Stromal cell of bone marrow (primary cell): ENCODE measurements at regions not wholly inside any gene's neighbourhood (a gene's known extent, or its start where the extent isn't known, plus 50 kb on each side); places are given as distances from the start of the nearest gene placed in this dataset.

Experiments
- DNase-seq: peaks from one replicate; pipeline ENCODE4 v3.0.0-alpha.2; 2012; ENCODE audit warnings: low read depth

- DNase-seq, result no peak
These were observed 110.2 kb upstream of the NLRP1 start for GRCh38 chr17:5694551-5694950.

- no peak for DNase-seq
These were observed 111.2 kb upstream of the NLRP1 start for GRCh38 chr17:5695480-5695879.

- no peak for DNase-seq
These were observed 114.7 kb upstream of the NLRP1 start for GRCh38 chr17:5698959-5699358.

- DNase-seq, result no peak
These were observed 115.5 kb upstream of the NLRP1 start for GRCh38 chr17:5699814-5700213.

- no peak for DNase-seq
These were observed 116.4 kb upstream of the NLRP1 start for GRCh38 chr17:5700745-5701144.

- DNase-seq, result no peak
These were observed 117.1 kb upstream of the NLRP1 start for GRCh38 chr17:5701381-5701780.

GRCh38 chr17:5702951-5703510, 118.7 kb upstream of the NLRP1 start:
- no peak for DNase-seq

DNA sequence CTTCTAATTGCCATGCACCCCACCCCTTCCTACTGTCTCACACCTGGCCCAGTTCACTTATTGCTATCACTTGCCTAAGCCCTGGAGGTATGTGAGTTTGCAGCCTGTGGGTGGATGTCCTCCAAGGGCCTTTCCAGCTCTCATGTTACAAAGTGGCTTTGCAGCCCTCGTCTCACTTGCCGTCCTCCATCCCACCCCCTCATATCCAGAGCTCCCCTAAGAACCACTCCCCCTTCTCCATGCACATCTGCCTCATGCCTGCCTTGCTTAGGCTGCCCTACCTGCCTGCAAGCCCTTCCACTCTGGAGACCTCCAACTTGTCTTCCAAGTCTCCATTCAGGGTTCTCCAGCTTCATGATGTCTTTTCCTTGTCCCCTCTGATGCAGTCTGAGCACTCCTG, 119.4 kb upstream of the NLRP1 start:
- no peak for DNase-seq

DNA sequence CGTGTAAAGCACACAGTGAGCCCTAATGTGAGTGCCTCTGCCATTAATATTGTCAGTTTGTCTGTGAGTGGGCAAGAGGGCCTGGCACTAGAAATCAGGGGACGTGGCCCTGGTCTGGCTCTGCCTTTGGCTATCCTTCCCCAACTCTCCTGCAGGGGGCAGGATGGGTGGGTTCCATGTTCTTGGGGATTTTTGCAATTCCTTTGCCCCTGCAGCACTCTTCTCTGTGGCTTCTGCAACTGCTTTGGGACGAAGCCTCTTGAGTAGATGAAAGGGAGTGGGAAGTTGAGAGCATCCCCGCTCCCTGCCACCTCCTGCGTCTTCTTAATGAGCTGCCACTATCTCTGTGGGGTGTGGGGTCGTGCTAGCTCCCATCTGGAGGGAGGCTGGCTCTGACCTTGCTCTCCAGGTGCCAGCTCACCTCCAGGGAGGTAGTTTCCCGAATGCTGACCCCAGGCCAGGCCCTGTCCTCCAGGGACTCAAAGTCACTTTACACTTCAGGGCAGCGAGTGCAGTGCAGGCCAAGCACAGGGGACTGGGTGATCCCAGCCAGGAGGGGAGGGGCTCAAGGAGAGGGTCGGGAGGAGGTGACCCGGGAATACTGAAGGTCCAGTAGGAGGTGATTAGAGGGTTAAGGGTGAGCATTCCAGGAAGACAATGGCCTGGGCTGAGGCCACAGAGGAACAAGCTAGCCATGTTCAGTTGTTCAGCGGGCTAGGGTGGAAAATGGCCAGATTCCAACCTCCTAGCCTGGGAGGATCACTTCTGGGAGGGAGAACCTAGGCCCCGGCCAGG, 121.0 kb upstream of the NLRP1 start:
- DNase-seq, result no peak

DNA sequence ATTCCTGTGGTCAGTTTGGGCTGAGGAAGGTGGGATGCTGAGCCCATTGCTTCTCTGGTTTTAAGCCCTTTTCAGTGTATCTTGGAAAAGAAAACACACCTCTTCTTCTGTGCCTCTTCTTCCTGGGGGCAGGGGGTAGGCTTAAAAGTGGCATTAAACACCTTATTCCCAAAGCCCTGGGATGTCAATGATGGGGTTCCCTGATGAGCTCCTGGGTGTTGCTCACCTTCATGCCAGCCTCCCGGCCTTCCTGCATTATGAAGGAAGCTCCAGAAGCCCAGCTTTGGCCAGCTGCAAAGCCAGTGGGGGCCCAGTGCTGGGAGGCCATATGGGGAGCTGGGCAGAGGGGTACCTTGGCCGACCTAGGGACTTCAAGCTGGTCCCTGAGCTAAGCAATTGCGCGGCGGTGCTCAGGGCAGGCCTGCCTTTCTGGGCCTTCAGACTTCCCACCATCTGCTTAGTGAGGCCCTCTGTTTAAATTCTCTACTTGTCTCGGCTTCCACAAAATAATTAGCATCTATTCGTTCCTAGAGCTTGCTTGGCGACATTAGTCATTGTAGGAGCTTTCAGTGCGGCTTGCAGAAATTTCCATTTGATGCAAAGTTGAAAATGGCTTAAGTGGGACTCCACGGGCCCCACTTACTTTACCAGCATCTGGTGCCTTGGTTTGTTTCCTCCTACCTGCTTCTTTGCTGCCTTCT, 121.7 kb upstream of the NLRP1 start:
- no peak for DNase-seq

- DNase-seq, result peak; percentile 61
These were observed 122.4 kb upstream of the NLRP1 start for GRCh38 chr17:5706577-5707210.

- no peak for DNase-seq
These were observed 123.2 kb upstream of the NLRP1 start for GRCh38 chr17:5707482-5707881.

- DNase-seq, result no peak
These were observed 124.0 kb upstream of the NLRP1 start for GRCh38 chr17:5708344-5708743.

- DNase-seq, result no peak
These were observed 127.0 kb upstream of the NLRP1 start for GRCh38 chr17:5711344-5711743.

DNA sequence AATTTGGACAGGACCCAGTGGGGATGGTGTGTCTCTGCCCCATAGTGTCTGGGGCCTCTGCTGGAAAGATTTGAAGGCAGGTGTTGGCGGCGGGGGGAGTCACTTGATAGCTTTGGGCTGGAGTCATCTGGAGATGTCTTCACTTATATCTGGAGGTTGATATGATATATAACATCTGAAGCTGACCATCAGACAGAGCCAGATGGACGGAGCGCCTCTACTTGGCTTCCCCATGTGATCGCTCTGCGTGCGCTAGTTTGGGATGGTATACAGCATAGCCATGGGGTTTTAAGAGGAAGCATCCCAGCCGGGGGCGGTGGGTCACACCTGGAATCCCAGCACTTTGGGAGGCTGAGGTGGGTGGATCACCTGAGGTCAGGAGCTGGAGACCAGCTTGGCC, 130.7 kb upstream of the NLRP1 start:
- no peak for DNase-seq

GRCh38 chr17:5715478-5715877, 131.2 kb upstream of the NLRP1 start:
- no peak for DNase-seq

DNA sequence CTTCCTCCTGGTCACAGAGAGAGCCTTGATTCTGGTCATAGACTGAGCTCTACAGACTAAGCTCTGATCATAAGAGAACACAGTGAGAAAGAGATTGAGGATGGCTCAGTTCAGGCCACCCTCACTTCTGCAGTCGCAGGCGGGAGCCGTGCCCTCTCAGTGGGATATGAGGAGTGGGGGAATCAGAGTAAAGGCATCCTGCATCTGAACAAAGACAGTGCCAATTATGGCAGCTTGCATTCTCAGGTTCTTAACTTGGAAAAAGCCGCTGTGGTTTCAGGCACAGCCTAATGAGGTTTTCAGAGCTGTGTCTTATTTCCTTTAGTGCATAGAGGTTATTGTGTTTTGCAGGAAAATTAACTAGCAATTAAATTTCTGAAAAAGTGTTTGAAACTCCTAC, 134.4 kb upstream of the NLRP1 start:
- DNase-seq, result no peak

GRCh38 chr17:5719976-5720375, 135.7 kb upstream of the NLRP1 start:
- DNase-seq, result no peak

DNA sequence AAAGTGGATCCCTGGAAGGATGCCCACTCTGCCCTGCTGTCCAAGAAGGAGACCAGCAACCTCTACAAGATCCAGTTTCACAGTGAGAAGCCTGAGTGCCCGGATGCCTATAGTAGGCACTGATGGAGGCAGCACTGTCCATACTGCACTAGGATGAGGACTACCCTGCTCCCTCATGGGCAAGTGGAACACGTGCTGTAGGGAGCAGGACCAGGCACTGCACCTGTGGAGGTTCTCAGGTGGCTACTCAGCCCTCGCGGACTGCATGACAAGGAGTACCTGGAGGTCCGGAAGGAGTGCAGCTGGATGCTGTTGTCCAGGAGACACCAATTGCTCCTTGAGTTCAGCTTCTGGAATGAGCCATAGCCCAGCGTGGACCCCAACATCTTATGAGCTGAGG, 146.1 kb upstream of the NLRP1 start:
- DNase-seq, result no peak

- DNase-seq, result no peak
These were observed 156.6 kb upstream of the NLRP1 start for GRCh38 chr17:5740937-5741336.

- no peak for DNase-seq
These were observed 157.5 kb upstream of the NLRP1 start for GRCh38 chr17:5741810-5742209.

GRCh38 chr17:5745111-5745813, 161.0 kb upstream of the NLRP1 start:
- DNase-seq, result no peak
